LNCAP (cell line): ENCODE measurements at regions not wholly inside any gene's neighbourhood (a gene's known extent, or its start where the extent isn't known, plus 50 kb on each side); places are given as distances from the start of the nearest gene placed in this dataset.

ENCODE experiments used
- TF ChIP-seq, protein P1 (sequence below): fragments of 450-650 bp; IDR thresholded peaks from 2 replicates; pipeline ENCODE4 v1.5.1; 2017; ENCODE audit warnings: mild to moderate bottlenecking

DNA sequence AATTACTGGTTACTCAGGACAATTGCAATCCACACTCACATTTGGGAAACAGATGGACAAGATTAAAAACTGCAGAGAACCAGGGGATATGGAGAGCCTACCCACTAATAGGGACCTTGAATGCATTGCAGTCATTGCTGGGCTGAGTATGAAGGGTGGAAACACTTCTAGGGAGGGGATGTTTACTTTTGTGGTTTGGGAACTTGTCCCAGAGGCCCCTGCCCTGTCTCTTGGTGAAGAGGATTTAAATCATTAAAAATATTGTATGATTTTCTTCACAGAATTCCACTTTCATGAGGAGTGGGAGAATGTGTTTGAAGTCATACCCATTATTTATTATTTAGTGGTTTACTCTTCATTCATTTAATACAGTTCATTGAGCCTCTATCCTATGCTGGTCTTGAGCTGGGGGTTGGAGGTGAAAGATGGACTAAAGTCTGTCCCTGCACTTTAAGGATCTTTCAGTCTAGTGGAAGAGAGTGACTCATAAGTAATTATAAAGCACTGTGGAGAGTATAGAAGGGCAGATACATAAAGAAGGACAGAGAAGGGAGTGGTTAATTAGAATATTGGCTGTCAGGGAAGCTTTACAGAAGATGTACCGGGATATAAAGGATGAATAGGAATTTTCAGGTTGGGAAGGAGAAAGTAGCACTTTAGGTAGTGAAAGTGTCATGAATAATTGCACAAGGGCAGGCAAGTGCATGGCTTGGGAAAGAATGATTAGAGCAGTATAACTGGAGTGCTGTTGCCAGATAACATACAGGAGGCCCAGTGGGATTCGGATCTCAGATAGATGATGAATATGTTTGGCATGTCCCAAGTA lies 313.4 kb downstream of the LPIN1 start:
- TF ChIP-seq, protein P1, sequence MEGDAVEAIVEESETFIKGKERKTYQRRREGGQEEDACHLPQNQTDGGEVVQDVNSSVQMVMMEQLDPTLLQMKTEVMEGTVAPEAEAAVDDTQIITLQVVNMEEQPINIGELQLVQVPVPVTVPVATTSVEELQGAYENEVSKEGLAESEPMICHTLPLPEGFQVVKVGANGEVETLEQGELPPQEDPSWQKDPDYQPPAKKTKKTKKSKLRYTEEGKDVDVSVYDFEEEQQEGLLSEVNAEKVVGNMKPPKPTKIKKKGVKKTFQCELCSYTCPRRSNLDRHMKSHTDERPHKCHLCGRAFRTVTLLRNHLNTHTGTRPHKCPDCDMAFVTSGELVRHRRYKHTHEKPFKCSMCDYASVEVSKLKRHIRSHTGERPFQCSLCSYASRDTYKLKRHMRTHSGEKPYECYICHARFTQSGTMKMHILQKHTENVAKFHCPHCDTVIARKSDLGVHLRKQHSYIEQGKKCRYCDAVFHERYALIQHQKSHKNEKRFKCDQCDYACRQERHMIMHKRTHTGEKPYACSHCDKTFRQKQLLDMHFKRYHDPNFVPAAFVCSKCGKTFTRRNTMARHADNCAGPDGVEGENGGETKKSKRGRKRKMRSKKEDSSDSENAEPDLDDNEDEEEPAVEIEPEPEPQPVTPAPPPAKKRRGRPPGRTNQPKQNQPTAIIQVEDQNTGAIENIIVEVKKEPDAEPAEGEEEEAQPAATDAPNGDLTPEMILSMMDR: no peak

DNA sequence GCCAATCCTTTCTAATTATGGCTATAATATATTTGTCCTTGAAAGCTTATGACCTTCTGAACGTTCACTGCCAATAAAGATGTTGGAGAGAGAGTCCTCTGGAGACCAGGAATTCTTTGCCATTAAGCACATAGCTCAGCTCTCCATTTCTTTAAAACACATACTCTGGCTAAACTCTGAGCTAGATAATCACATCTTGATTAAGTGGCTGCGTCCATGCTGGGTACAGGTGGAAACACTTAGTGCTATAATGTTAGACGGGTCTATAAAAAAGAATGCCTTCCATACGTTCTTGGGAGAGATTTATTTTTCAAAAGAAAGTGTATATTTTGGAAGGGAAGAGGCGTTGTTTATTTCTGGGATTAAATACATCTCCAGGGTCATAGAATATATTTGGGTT lies 314.5 kb downstream of the LPIN1 start:
- TF ChIP-seq, protein P1: no peak

DNA sequence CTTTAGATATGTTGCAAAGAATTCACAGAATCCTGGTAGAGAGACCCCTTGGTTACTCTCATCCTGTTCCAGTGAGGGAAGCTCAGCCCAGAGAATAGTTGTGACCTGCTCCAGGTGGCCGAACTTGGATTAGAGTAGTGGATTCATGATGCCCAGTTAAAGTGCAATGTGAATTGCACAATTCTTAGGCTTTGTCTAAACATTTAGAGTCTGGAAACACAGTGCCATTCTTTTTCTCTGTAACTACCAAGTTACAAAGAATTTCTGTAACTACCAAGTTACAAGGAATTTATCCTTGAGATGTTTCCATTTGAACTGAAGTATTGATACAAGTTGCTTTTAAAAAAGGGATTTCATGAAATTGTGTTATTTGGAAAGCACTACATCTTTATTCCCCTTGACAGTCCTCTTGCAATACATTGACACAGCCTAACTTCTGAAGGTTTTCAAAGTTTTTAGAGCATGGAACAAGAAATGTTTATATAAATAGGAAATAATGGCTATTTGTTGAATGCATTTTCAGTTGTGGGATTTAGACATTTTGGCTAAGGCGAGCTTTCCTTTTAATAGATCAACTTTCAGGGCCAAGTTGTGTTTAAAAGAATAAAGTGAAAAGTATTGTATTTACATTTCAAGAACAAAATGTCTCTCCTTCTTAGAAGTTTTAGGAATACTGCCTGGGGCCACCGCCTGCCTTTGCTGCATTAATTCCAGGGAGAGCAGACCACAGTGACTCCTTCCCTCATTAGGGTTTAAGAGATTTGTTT lies 315.0 kb downstream of the LPIN1 start:
- TF ChIP-seq, protein P1: no peak

DNA sequence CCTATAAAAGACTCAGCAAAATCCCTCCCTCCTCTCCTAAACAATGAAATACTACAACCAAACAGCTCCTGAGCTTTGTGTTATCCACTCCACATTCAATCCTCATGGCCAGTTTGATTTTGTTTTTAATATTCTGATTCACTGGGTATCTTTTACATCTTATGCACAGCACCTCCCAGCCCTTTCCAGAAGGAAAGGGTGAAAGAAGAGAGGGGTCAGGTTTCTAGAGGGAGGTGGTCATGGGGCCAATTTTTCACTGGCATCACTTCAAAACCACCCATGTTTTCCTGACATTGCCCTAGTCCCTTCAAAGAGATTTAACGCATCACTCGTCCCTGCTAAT lies 315.6 kb downstream of the LPIN1 start:
- TF ChIP-seq, protein P1: no peak

DNA sequence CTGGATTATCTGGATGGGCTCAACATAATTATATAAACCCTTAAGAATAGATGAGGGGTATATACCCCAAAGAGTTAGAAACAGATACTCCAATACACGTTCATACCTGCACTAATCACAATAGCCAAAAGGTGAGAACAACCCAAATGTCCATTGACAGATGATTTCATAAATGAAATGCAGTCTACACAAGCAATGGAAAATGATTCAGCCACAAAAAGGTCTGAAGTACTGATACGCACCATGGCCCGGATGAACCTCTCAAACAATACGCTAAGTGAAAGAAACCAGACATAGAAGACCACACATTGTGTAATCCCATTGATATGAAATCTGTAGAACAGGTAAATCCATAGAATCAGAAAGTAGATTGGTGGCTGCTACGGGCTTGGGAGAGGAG lies 316.8 kb downstream of the LPIN1 start:
- TF ChIP-seq, protein P1: no peak

DNA sequence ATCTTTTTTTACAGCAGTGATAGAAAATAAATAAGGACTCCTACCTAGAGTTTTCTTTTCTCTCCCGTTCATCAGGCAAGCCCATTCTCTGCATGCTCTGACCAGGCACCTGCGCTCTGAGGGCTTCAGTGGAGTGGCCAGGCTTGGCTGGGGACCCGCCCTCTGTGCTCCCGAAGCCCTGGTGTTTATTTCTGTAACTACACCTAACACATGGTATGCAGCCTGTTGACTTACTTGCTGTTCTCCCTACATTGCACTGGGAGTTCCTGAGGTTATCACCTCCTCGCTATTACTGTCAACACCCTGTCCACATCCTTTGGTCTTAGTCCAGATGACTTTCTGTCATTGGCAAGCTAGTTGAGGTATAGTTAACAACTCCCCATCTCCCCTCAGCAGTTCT lies 317.7 kb downstream of the LPIN1 start:
- TF ChIP-seq, protein P1: no peak

DNA sequence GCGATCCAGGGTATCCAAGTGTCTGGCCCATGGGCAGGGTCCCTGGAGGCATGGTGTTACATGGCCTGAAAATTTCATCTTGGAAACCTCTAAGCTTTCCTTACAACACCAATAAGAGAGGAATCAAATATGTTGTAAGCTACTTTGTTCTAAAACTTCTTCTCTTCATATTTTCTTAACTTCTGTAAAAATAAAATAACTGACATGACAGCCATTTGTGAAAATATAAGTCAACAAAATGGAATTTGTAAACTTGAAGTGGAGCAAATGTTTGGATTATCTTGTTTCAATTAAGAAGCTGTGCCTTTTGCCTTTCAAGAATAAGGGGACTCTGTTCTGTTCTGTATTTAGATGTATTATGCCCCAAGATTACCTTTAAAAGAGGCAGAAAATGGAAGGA lies 319.7 kb downstream of the LPIN1 start:
- TF ChIP-seq, protein P1: no peak
